ENCODE measurements at regions not wholly inside any gene's neighbourhood (a gene's known extent, or its start where the extent isn't known, plus 50 kb on each side); places are given as distances from the start of the nearest gene placed in this dataset.

DNA sequence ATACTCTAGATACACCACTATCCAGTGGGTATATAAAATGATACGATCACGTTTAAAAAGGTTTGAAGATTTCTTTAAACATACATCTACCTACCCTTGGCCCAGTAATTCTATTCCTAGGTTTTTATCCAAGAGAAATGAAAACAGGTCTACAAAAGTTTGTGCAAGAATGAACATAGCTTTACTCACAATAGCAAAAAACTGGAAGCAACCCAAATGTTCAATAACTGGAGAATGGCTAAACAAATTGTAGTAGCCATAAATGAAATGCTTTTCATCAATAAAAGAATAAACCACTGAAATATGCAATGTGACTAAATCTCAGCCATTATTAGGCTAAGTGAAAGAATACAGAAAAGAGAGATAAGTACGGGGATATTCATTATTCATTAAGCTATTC, 438.9 kb downstream of the ARHGEF28 start:
- DNase-seq (ENCODE audit: low spot score): no peak
- TF ChIP-seq, protein P1, sequence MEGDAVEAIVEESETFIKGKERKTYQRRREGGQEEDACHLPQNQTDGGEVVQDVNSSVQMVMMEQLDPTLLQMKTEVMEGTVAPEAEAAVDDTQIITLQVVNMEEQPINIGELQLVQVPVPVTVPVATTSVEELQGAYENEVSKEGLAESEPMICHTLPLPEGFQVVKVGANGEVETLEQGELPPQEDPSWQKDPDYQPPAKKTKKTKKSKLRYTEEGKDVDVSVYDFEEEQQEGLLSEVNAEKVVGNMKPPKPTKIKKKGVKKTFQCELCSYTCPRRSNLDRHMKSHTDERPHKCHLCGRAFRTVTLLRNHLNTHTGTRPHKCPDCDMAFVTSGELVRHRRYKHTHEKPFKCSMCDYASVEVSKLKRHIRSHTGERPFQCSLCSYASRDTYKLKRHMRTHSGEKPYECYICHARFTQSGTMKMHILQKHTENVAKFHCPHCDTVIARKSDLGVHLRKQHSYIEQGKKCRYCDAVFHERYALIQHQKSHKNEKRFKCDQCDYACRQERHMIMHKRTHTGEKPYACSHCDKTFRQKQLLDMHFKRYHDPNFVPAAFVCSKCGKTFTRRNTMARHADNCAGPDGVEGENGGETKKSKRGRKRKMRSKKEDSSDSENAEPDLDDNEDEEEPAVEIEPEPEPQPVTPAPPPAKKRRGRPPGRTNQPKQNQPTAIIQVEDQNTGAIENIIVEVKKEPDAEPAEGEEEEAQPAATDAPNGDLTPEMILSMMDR (IDR thresholded peaks at IDR 0.05; ENCODE audit: extremely low read depth, missing control alignments): no peak

DNA sequence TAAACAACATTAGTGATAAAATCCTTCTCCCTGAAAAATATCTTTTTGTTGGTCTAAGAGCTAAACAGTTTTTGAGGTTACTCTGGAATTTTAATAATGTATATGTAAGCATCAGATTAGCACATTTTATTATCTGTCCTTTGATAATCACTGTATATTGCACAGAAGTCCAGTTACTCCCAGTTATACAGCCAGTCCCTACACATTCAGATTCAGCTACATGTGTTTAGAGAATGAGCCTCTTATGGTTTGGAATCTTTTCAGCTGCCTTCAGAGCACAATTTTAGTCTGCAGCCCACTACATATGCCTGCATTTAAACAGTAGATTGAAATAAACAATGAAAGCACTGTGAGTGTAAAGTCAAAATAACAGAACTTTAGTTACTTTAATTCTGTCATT, 438.2 kb downstream of the ARHGEF28 start:
- DNase-seq (ENCODE audit: low spot score): no peak
- TF ChIP-seq, protein P1 (IDR thresholded peaks at IDR 0.05; ENCODE audit: extremely low read depth, missing control alignments): no peak

DNA sequence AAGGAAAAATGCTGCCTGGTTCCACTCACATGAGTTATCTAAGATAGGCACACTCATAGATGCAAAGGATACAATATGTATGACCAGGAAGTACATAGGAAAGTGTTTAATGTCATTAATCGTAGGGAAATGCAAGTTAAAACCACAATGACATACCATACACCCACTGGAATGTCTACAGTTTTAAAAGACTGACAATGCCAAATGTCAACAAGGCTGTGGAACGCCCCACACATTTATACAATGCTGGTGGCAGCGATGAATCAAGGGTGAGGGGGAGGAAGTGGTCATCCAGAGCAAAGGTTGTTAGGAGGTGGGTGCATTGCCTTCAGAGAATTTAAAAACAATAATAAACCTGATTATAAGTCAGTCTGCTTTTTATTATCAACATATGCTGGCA, 437.8 kb downstream of the ARHGEF28 start:
- no peak for DNase-seq (ENCODE audit: low spot score)
- TF ChIP-seq, protein P1 (IDR thresholded peaks at IDR 0.05; ENCODE audit: extremely low read depth, missing control alignments): no peak

DNA sequence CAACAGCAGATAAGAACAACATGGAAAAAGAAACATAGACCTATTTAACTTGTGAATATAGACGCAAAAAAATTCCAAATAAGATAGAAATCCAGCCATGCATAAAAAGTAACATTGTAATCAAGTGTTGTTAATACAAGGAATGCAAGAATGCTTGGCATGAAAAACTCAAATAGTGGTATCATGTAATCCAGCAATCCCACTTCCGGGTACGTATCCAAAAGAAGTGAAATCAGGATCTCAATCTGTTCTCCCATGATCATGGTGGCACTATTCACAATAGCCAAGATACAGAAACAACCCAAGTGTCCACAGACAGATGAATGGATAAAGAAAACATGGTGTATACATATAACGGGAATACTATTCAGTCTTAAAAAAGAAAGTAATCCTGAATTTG, 437.4 kb downstream of the ARHGEF28 start:
- no peak for DNase-seq (ENCODE audit: low spot score)

DNA sequence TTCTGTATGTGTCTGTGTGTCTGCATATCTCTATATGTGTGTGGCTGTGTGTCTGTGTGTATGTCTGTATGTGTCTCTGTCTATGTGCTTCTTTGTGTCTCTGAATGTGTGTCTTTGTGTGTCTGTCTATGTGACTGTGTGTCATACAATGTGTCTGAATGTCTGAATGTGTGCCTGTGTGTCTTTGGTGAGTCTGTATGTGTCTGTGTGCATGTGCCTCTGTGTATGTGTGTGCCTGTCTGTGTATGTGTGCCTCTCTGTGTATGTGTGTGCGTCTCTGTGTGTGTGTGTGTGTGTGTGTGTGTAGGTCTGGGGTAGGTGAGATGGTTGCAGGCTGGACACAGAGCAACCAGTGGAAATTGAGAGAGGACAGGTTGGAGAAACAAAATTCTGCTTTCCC, 435.3 kb downstream of the ARHGEF28 start:
- TF ChIP-seq, protein P1 (IDR thresholded peaks at IDR 0.05; ENCODE audit: extremely low read depth, missing control alignments): no peak
- no peak for DNase-seq (ENCODE audit: low spot score)

More for the DNA sequence above, 437.4 kb downstream of the ARHGEF28 start:
- TF ChIP-seq, protein P1 (IDR thresholded peaks at IDR 0.05; ENCODE audit: extremely low read depth, missing control alignments): no peak

DNA sequence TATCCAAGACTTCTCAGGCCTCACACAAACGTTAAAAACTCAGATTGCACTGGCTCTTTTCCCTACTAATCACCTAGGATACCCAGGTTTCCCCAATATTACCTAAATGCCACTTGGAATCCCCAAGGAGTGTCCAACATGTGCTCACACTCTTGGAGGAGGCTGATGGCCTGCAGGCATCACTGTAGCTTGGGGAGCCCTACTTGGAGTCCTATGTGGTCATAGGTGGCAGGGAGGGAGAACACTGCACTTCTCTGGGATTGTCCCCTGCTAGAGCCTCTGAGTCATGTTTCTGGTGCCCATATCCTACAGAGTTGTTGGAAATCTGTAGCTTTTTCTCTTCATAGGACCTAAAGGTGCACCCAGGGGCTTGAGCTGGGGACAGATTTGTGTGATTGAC, 433.7 kb downstream of the ARHGEF28 start:
- TF ChIP-seq, protein P1 (IDR thresholded peaks at IDR 0.05; ENCODE audit: extremely low read depth, missing control alignments): no peak
- DNase-seq (ENCODE audit: low spot score): no peak

DNA sequence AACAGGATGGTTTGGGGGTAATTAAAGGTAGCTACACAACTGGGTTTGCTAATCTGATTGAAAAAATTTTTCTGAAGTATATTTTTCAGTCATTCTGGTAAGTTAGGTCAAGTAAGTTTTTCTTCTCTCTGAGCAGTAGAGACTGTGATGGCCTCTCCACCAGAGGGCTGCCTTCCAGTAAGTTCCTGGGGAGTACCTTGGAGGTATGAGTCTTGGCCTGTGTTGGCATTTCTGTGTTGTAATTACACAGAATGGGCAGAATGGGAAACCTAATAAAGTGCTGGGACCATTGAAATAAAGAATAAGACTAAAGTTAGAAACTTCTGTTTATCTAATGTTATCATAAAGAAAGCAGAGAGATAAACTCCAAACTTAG, 430.8 kb downstream of the ARHGEF28 start:
- peak; percentile 6 for DNase-seq (ENCODE audit: low spot score)
- TF ChIP-seq, protein P1 (IDR thresholded peaks at IDR 0.05; ENCODE audit: extremely low read depth, missing control alignments): no peak

Measured in GM20000 (cell line).